Gastrocnemius medialis (tissue), 4 donors: ENCODE measurements at regions not wholly inside any gene's neighbourhood (a gene's known extent, or its start where the extent isn't known, plus 50 kb on each side); places are given as distances from the start of the nearest gene placed in this dataset.

Experiments used
- CTCF ChIP-seq, 5 experiments: fragments of 450-650 bp in 3 of 5; fragments of 200-600 bp in 2 of 5; sonication (generic) in 2 of 5; IDR thresholded peaks in 4 of 5; conservative IDR thresholded peaks in 1 of 5; 1 replicate in 4 of 5; 2 replicates in 1 of 5; pipeline ENCODE4 v1.5.1; 2016 to 2019; ENCODE audit warnings: antibody characterized with exemption in 5 of 5, mild to moderate bottlenecking in 3 of 5, moderate library complexity in 3 of 5
- POLR2A ChIP-seq, 2 donors: fragments of 450-650 bp; IDR thresholded peaks; one replicate each; pipeline ENCODE4 v1.6.1; 2017; ENCODE audit warnings: antibody characterized with exemption in 2 of 2, mild to moderate bottlenecking in 2 of 2, moderate library complexity in 2 of 2

- no peak for TF ChIP-seq CTCF (IDR thresholded peaks at IDR 0.05 in 4 of 5, conservative IDR thresholded peaks at IDR 0.05 in 1 of 5)
- TF ChIP-seq POLR2A (IDR thresholded peaks at IDR 0.05), result no peak
Measured at GRCh38 chr14:86756521-86757190, 1226.7 kb downstream of the FLRT2 start.
